WTC11 (cell line): ENCODE measurements at regions not wholly inside any gene's neighbourhood (a gene's known extent, or its start where the extent isn't known, plus 50 kb on each side); places are given as distances from the start of the nearest gene placed in this dataset.
"Not testable (repeated sequence)": the region's sequence is repeated elsewhere in the genome, so short reads cannot be mapped to it uniquely, and the experiment has no call there.

ENCODE experiments used
- ATAC-seq: fragments of 200-7000 bp; cut with Tn5 transposase; 2 replicates; pipeline ENCODE4 v1.10.0; 2021; ENCODE audit warnings: mild to moderate bottlenecking, moderate library complexity
- CTCF ChIA-PET: fragments of 300-600 bp; sonication (Branson Sonifier 250); formaldehyde crosslinking; loops from one replicate; lab custom pipeline; 2021; ENCODE audit warnings: antibody characterized with exemption; lab: Charles Lee
- POLR2A ChIA-PET: fragments of 350-600 bp; sonication (Branson Sonifier 250); formaldehyde crosslinking; loops from one replicate; lab custom pipeline; 2021; ENCODE audit warnings: antibody characterized with exemption; lab: Charles Lee
- DNase-seq: peaks from one replicate; pipeline ENCODE4 v3.0.0; 2021; ENCODE audit warnings: low spot score
- H3K27ac Mint-ChIP-seq: 2 replicates; pipeline ENCODE4 v1.8.0; 2021; ENCODE audit warnings: mixed read lengths
- H3K27me3 Mint-ChIP-seq: 2 replicates; pipeline ENCODE4 v1.8.0; 2021; ENCODE audit warnings: low read depth, mild to moderate bottlenecking, moderate library complexity, mixed read lengths
- H3K36me3 Mint-ChIP-seq: 2 replicates; pipeline ENCODE4 v1.8.0; 2021; ENCODE audit warnings: mixed read lengths
- H3K4me1 Mint-ChIP-seq: 2 replicates; pipeline ENCODE4 v1.8.0; 2022; ENCODE audit warnings: mixed read lengths
- H3K4me3 Mint-ChIP-seq: 2 replicates; pipeline ENCODE4 v1.8.0; 2021; ENCODE audit warnings: mild to moderate bottlenecking, moderate library complexity, mixed read lengths
- H3K9me3 Mint-ChIP-seq: 2 replicates; pipeline ENCODE4 v1.8.0; 2021; ENCODE audit warnings: mixed read lengths
- ATF3 ChIP-seq: sonication (generic); formaldehyde crosslinking; conservative IDR thresholded peaks from 2 replicates; pipeline ENCODE4 v1.8.1; 2022; ENCODE audit warnings: mild to moderate bottlenecking, missing genetic modification reagents
- CREB1 ChIP-seq: sonication (generic); formaldehyde crosslinking; IDR thresholded peaks from 2 replicates; pipeline ENCODE4 v1.8.0; 2023; ENCODE audit warnings: mild to moderate bottlenecking, missing genetic modification reagents
- E2F1 ChIP-seq: sonication (generic); formaldehyde crosslinking; IDR thresholded peaks from 2 replicates; pipeline ENCODE4 v1.8.0; 2022; ENCODE audit warnings: mild to moderate bottlenecking, missing genetic modification reagents
- FOXP1 ChIP-seq: sonication (generic); formaldehyde crosslinking; IDR thresholded peaks from 2 replicates; pipeline ENCODE4 v1.8.0; 2022; ENCODE audit warnings: missing genetic modification reagents, mild to moderate bottlenecking, moderate library complexity, borderline replicate concordance
- FOXP4 ChIP-seq: sonication (generic); formaldehyde crosslinking; IDR thresholded peaks from 2 replicates; pipeline ENCODE4 v1.8.0; 2022; ENCODE audit warnings: mild to moderate bottlenecking, missing genetic modification reagents
- GABPB1 ChIP-seq: sonication (generic); formaldehyde crosslinking; IDR thresholded peaks from 2 replicates; pipeline ENCODE4 v1.8.1; 2023; ENCODE audit warnings: mild to moderate bottlenecking, missing genetic modification reagents
- HMGA2 ChIP-seq: fragments of 250-450 bp; sonication (Bioruptor Pico); IDR thresholded peaks from 2 replicates; pipeline ENCODE4 v1.4.0; 2021; ENCODE audit warnings: mild to moderate bottlenecking, moderate library complexity
- NR3C1 ChIP-seq: sonication (generic); formaldehyde crosslinking; conservative IDR thresholded peaks from 2 replicates; pipeline ENCODE4 v1.8.1; 2023; ENCODE audit warnings: low read depth, mild to moderate bottlenecking, missing genetic modification reagents
- TEAD1 ChIP-seq: sonication (generic); formaldehyde crosslinking; IDR thresholded peaks from 2 replicates; pipeline ENCODE4 v1.8.0; 2022; ENCODE audit warnings: mild to moderate bottlenecking, missing genetic modification reagents
- TP53 ChIP-seq: sonication (generic); formaldehyde crosslinking; IDR thresholded peaks from 2 replicates; pipeline ENCODE4 v1.8.1; 2023; ENCODE audit warnings: mild to moderate bottlenecking, missing genetic modification reagents
- ZNF263 ChIP-seq: sonication (generic); formaldehyde crosslinking; IDR thresholded peaks from 2 replicates; pipeline ENCODE4 v1.8.1; 2022; ENCODE audit warnings: low read depth, mild to moderate bottlenecking, moderate library complexity, missing genetic modification reagents
- TF ChIP-seq, protein P1 (sequence below): sonication (generic); formaldehyde crosslinking; IDR thresholded peaks from 2 replicates; pipeline ENCODE4 v1.8.1; 2023; ENCODE audit warnings: mild to moderate bottlenecking, missing genetic modification reagents, moderate library complexity
- TF ChIP-seq, protein P2 (sequence below): sonication (generic); formaldehyde crosslinking; IDR thresholded peaks from 2 replicates; pipeline ENCODE4 v1.8.0; 2022; ENCODE audit warnings: mild to moderate bottlenecking, missing genetic modification reagents
- TF ChIP-seq, protein P3 (sequence below): fragments of 250-450 bp; sonication (Bioruptor Pico); conservative IDR thresholded peaks from 2 replicates; pipeline ENCODE4 v1.9.0; 2021; ENCODE audit warnings: mild to moderate bottlenecking
- TF ChIP-seq, protein P4 (sequence below): sonication (generic); formaldehyde crosslinking; IDR thresholded peaks from 2 replicates; pipeline ENCODE4 v1.8.1; 2022; ENCODE audit warnings: missing genetic modification reagents, borderline replicate concordance
- TF ChIP-seq, protein P5 (sequence below): fragments of 250-450 bp; sonication (Bioruptor Pico); IDR thresholded peaks from 2 replicates; pipeline ENCODE4 v2.1.2; 2022; ENCODE audit warnings: mild to moderate bottlenecking, moderate library complexity

- TF ChIP-seq E2F1 (CRISPR knock-in tag) (no peak), FOXP1 (no peak)
Observed at GRCh38 chr10:10056961-10057360, 960.7 kb upstream of the CELF2 start (continued).

- peaks cover 7% of the 10 kb centered on the region for H3K9me3 Mint-ChIP-seq
- CTCF ChIA-PET: no interaction called here
- no peak for DNase-seq
- H3K4me3 Mint-ChIP-seq: no peak overlapping the region
- POLR2A ChIA-PET: no interaction called here
- no peak overlapping the region for H3K27ac Mint-ChIP-seq
- 0 out of 2 replicates have a peak, but pooled peaks cover 2% of the 10 kb centered on the region for H3K36me3 Mint-ChIP-seq
- H3K4me1 Mint-ChIP-seq: no peaks in the 10 kb centered on the region
- no peaks in the 10 kb centered on the region for H3K27me3 Mint-ChIP-seq
- TF ChIP-seq CREB1 (CRISPR knock-in tag): no peak
- TF ChIP-seq TEAD1 (CRISPR knock-in tag): no peak
- TF ChIP-seq, protein P1, sequence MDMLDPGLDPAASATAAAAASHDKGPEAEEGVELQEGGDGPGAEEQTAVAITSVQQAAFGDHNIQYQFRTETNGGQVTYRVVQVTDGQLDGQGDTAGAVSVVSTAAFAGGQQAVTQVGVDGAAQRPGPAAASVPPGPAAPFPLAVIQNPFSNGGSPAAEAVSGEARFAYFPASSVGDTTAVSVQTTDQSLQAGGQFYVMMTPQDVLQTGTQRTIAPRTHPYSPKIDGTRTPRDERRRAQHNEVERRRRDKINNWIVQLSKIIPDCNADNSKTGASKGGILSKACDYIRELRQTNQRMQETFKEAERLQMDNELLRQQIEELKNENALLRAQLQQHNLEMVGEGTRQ (CRISPR knock-in tag): no peak
- no peak for TF ChIP-seq TP53 (CRISPR knock-in tag)
- TF ChIP-seq, all 79 proteins: peak for 0
- ATAC-seq: no peak
Observed at GRCh38 chr10:10067644-10068043, 950.0 kb upstream of the CELF2 start.

DNA sequence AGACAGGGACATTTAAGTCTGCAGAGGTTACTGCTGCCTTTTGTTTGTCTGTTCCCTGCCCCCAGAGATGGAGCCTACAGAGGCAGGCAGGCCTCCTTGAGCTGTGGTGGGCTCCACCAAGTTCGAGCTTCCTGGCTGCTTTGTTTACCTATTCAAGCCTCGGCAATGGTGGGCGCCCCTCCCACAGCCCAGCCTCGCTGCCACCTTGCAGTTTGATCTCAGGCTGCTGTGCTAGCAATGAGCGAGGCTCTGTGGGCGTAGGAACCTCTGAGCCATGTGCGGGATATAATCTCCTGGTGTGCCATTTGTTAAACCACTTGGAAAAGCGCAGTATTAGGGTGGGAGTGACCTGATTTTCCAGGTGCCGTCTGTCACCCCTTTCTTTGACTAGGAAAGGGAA lies 942.8 kb upstream of the CELF2 start:
- POLR2A ChIA-PET, H3K27me3 Mint-ChIP-seq, H3K27ac Mint-ChIP-seq, H3K4me1 Mint-ChIP-seq, ATAC-seq, H3K4me3 Mint-ChIP-seq, CTCF ChIA-PET, DNase-seq: not testable (repeated sequence)
- H3K9me3 Mint-ChIP-seq: peaks cover 42% of the 10 kb centered on the region
- peaks cover 28% of the 10 kb centered on the region for H3K36me3 Mint-ChIP-seq

DNA sequence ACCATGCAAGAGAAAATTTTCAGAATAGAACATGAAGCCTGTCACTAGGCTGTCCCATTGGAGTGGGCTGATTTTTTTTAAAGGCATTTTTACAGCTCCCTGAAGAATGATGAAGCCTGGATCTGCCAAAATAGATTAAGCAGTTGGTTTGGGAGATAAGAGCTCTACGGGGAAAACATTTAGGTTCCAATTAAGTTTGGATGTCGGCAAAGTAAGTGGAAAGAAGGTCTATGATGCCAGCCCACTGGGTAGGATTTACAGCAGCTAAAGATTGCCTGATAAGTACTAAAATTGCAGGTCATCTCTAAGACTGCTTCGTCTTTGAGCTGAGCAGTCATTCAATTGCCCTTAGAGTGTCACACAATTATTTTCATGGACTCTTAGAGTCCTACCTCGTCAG lies 939.2 kb upstream of the CELF2 start:
- peaks cover 33% of the 10 kb centered on the region for H3K9me3 Mint-ChIP-seq
- peaks cover 28% of the 10 kb centered on the region for H3K36me3 Mint-ChIP-seq
- ATAC-seq (no peak), DNase-seq (no peak)
- H3K4me3 Mint-ChIP-seq: no peak overlapping the region
- H3K27me3 Mint-ChIP-seq: no peaks in the 10 kb centered on the region
- H3K4me1 Mint-ChIP-seq: no peaks in the 10 kb centered on the region
- TF ChIP-seq, protein P2, sequence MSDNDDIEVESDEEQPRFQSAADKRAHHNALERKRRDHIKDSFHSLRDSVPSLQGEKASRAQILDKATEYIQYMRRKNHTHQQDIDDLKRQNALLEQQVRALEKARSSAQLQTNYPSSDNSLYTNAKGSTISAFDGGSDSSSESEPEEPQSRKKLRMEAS (CRISPR knock-in tag): no peak
- TF ChIP-seq ZNF263 (CRISPR knock-in tag) (no peak), HMGA2 (CRISPR knock-in tag) (no peak), TP53 (CRISPR knock-in tag) (no peak), FOXP4 (CRISPR knock-in tag) (no peak), ATF3 (CRISPR knock-in tag) (no peak), NR3C1 (CRISPR knock-in tag) (no peak), GABPB1 (CRISPR knock-in tag) (no peak)
- TF ChIP-seq, protein P3, sequence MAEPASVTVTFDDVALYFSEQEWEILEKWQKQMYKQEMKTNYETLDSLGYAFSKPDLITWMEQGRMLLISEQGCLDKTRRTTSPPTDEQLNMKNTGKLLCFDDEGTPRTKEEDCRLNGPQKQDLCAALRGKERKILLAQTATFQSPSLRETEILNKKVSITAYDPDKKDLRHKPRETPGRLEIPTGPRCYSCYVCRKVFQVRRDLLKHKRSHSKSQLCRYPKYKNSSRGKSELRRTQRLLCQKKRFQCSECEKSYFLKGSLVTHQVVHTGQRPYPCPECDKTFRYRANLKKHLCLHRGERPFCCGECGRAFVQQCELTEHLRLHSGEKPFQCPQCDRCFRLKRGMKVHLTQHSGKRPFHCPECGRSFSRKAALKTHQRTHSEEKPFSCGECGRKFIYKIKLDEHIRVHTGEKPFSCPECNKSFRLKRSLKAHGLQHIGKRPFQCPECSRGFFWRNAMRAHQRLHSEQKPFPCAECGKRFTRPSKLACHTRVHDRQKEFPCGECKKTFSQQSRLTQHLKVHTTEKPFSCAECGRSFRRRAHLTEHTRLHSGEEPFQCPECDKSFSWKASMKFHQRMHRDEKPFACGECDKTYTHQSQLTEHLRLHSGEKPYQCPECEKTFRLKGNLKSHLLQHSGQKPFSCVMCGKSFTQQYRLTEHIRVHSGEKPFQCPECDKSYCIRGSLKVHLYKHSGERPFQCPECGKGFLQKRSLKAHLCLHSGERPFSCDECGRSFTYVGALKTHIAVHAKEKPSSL: no peak
- TF ChIP-seq, protein P4, sequence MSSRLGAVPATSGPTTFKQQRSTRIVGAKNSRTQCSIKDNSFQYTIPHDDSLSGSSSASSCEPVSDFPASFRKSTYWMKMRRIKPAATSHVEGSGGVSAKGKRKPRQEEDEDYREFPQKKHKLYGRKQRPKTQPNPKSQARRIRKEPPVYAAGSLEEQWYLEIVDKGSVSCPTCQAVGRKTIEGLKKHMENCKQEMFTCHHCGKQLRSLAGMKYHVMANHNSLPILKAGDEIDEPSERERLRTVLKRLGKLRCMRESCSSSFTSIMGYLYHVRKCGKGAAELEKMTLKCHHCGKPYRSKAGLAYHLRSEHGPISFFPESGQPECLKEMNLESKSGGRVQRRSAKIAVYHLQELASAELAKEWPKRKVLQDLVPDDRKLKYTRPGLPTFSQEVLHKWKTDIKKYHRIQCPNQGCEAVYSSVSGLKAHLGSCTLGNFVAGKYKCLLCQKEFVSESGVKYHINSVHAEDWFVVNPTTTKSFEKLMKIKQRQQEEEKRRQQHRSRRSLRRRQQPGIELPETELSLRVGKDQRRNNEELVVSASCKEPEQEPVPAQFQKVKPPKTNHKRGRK (CRISPR knock-in tag): no peak
- TF ChIP-seq, protein P5, sequence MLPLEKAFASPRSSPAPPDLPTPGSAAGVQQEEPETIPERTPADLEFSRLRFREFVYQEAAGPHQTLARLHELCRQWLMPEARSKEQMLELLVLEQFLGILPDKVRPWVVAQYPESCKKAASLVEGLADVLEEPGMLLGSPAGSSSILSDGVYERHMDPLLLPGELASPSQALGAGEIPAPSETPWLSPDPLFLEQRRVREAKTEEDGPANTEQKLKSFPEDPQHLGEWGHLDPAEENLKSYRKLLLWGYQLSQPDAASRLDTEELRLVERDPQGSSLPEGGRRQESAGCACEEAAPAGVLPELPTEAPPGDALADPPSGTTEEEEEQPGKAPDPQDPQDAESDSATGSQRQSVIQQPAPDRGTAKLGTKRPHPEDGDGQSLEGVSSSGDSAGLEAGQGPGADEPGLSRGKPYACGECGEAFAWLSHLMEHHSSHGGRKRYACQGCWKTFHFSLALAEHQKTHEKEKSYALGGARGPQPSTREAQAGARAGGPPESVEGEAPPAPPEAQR (CRISPR knock-in tag): no peak
- H3K27ac Mint-ChIP-seq: no peak overlapping the region
- POLR2A ChIA-PET: no interaction called here
- CTCF ChIA-PET: no interaction called here
